Psoas muscle (tissue), 7 donors: ENCODE measurements at regions not wholly inside any gene's neighbourhood (a gene's known extent, or its start where the extent isn't known, plus 50 kb on each side); places are given as distances from the start of the nearest gene placed in this dataset.

Experiments used
- ATAC-seq, 4 donors: fragments of 200-7000 bp; cut with Tn5 transposase; one replicate each; pipeline ENCODE4 v1.9.1; 2020; ENCODE audit warnings: moderate library complexity in 3 of 4, mild to moderate bottlenecking in 2 of 4
- DNase-seq, 2 donors: peaks; one replicate each; pipeline ENCODE4 v3.0.0-alpha.2; 2020
- H3K27ac ChIP-seq: fragments of 200-600 bp; one replicate; pipeline ENCODE4 v1.8.0; 2022
- H3K27me3 ChIP-seq, 3 donors: fragments of 200-600 bp in 1 of 3; one replicate each; pipeline versions ENCODE4 v1.6.1 to v1.8.0; 2013 to 2022; ENCODE audit warnings: low read length in 2 of 3, mild to moderate bottlenecking in 2 of 3, moderate library complexity in 1 of 3; ENCODE audit not compliant: insufficient read depth in 3 of 3
- H3K36me3 ChIP-seq, 2 donors: fragments of 200-600 bp in 1 of 2; one replicate each; pipeline versions ENCODE4 v1.6.1 to v1.8.0; 2013 to 2022; ENCODE audit warnings: low read depth in 1 of 2, mild to moderate bottlenecking in 1 of 2, moderate library complexity in 1 of 2; ENCODE audit not compliant: insufficient read depth in 1 of 2
- H3K4me1 ChIP-seq: fragments of 200-600 bp; one replicate; pipeline ENCODE4 v1.8.0; 2022
- H3K4me3 ChIP-seq: fragments of 200-600 bp; one replicate; pipeline ENCODE4 v1.8.0; 2022; ENCODE audit warnings: mild to moderate bottlenecking
- H3K9me3 ChIP-seq: fragments of 200-600 bp; one replicate; pipeline ENCODE4 v1.8.0; 2022
- CTCF ChIP-seq: fragments of 200-600 bp; IDR thresholded peaks from one replicate; pipeline ENCODE4 v1.8.0; 2022; ENCODE audit warnings: antibody characterized with exemption
- WGBS, 3 donors: extraction: QIAGEN DNeasy Blood & Tissue Kit; methylation state at CpG; one replicate each; pipeline versions ENCODE4 v1.1.6 to v1.1.7; 2013; 5-methylcytosine and 5-hydroxymethylcytosine counted together
- intact Hi-C, 2 donors: fragments of 100-400 bp; cut with DNase I; formaldehyde crosslinking; loops; one replicate each; pipeline versions ENCODE4 v1.11.0 to v1.14.2; 2022
- donor health status: healthy with polysubstance abuse.
- donor health status: DM: no; HTN: no; CAD: no; lungs with moderate emphysema.
- donor health status: Bipolar disorder and iron deficiency.
- donor health status: healthy.
- donor health status: DM: yes; HTN: yes; CAD: no.
- donor health status: DM: no; HTN: no; CAD: no.
- donor health status: DM: yes; HTN: yes; CAD: no.

- no peak for TF ChIP-seq CTCF
- Histone ChIP-seq H3K4me1 (no peaks in the 10 kb centered on the region), H3K9me3 (no peaks in the 10 kb centered on the region), H3K36me3 (no peaks in the 10 kb centered on the region), H3K27ac (no peak overlapping the region), H3K27me3 (no peaks in the 10 kb centered on the region), H3K4me3 (no peak overlapping the region)
- WGBS, 3 donors: 47 to 62% (median 59%) methylated on average over 4 of the region's 4 CpGs
- intact Hi-C loops: no loop called here
- ATAC-seq (no peak), DNase-seq (no peak)
Observed at GRCh38 chr12:47586952-47587669, 118.7 kb downstream of the RPAP3 start.

GRCh38 chr12:47585507-47585906 is 120.3 kb downstream of the RPAP3 start:
- ATAC-seq: no peak
- Histone ChIP-seq H3K27ac (no peak overlapping the region), H3K9me3 (no peaks in the 10 kb centered on the region), H3K27me3 (no peaks in the 10 kb centered on the region), H3K36me3 (no peaks in the 10 kb centered on the region), H3K4me3 (no peak overlapping the region), H3K4me1 (no peaks in the 10 kb centered on the region)
- intact Hi-C loops: no loop called here
- no peak for DNase-seq
- TF ChIP-seq CTCF: no peak
- 44 to 52% (median 51%) methylated on average over 2 of the region's 2 CpGs for WGBS, 3 donors

- peaks cover 0 to 5% (median 2%) of the 10 kb centered on the region in 3 donors for H3K27me3 ChIP-seq
- DNase-seq (no peak), ATAC-seq (no peak)
- no peak overlapping the region for H3K27ac ChIP-seq
- H3K36me3 ChIP-seq: no peaks in the 10 kb centered on the region
- H3K9me3 ChIP-seq: no peaks in the 10 kb centered on the region
- no peak overlapping the region for H3K4me3 ChIP-seq
- WGBS, 3 donors: 28 to 39% (median 32%) methylated on average over 4 of the region's 4 CpGs
- intact Hi-C loops: no loop called here
- no peaks in the 10 kb centered on the region for H3K4me1 ChIP-seq
- TF ChIP-seq CTCF: no peak
Observed at GRCh38 chr12:47578836-47579235, 127.0 kb downstream of the RPAP3 start.

- no peak for ATAC-seq
- Histone ChIP-seq H3K4me3 (no peak overlapping the region), H3K27ac (no peak overlapping the region), H3K4me1 (no peaks in the 10 kb centered on the region), H3K9me3 (no peaks in the 10 kb centered on the region), H3K27me3 (peaks cover 0 to 5% (median 3%) of the 10 kb centered on the region in 3 donors), H3K36me3 (no peaks in the 10 kb centered on the region)
- intact Hi-C loops: no loop called here
- no peak for DNase-seq
- no peak for TF ChIP-seq CTCF
- 22 to 42% (median 33%) methylated on average over 7 of the region's 7 CpGs for WGBS, 3 donors
Observed at GRCh38 chr12:47577206-47577989, 128.4 kb downstream of the RPAP3 start.
